ENCODE measurements at regions not wholly inside any gene's neighbourhood (a gene's known extent, or its start where the extent isn't known, plus 50 kb on each side); places are given as distances from the start of the nearest gene placed in this dataset.

GRCh38 chr4:188197566-188197965 lies 58.3 kb downstream of the TRIML1 start:
- DNase-seq, result no peak

DNA sequence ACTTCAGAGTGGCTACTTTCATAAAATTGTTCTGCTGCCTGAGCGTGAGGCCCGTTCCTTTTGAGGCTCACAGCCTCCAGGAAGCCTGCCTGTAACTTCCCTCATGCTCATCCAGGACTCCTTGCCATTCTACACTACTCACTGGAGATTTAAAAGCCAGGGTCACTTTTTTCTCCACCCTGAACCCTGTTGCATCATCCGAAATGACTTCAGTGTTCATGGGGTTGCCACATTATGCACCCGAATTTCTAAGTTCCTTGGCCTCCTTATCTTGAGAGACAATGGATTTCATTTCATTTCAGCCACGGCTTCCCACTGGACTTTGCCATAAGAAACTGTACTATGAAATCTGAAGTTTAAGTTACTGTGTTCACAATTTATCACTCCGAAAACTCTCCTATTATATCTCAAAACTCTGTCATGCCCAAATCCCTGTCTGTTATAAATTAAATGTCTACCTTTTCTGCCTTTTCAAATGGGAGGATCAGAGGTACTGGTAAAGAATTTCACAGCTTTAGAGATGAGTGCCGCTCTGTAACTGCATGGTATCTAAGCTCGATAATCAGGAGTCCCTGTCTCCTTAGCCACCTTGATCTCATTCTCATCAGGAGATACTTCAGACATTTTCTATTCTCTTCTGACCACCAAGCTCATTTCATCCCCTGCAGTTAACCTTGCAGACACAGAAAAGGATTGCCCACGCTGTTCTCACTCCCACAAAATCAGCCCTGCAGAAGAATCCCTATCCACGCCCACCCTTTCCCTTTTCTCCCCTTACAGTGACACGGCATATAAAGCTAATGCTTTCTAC lies 59.9 kb downstream of the TRIML1 start:
- DNase-seq, result no peak

DNA sequence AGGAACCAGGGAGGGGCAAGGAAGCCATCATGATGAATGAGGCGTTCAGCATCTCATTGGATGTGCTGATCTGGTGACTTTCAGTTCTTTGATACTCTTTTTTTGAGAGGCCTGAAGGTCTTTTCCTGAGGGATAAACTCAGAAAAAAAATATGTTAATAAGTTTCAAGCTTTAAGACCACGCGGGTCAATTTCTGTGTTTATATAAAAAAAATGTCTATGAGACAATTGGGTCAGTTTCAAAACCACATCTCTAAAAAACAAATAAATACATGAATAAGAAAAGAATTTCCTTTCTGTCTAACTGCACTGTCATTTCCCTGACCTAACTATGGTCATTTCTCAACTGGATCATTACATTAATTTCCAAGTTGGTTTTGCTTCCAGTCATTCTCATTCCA lies 62.6 kb downstream of the TRIML1 start:
- no peak for DNase-seq

- DNase-seq, result no peak
These were observed 67.5 kb downstream of the TRIML1 start for GRCh38 chr4:188206783-188207182.

DNA sequence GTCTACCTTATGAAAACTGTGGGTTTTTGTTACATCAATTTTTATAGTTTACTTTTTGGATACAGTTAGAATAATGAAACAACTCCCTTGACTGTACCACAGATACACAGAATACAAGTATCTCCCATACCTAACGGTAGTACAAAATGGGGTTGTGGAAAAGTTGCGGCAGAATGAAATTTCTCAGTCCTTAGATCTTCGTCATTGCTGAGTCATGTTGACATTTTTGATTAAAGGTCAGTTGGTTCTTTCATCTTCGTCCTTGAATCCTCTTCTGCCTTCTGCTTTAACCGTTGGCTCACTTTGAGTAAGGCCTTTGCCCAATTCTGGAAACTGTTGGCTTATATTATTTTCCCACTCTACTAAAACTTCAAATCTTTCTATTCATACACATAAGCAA lies 75.6 kb downstream of the TRIML1 start:
- DNase-seq, result no peak

DNA sequence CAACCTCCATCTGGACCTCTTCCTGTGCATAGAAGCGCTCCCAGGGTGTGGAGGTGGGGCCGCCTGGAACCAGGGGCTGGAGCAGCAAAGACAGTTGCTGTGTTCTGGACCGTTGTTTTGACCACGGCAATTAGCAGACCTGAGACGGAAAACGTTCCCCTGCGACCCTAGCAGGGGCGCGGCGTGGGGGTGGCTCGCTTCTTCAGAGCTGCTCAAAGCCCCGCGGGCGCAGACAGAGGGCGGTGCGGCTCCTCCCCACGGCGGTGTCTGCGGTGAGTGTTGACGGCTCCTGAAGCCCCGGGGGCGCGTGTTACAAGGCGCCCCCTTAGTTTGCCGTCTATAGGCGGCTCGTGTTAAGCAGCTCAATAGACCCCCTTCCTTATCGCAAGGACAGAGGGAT lies 79.2 kb downstream of the TRIML1 start:
- DNase-seq, result no peak

GRCh38 chr4:188220006-188220405 lies 80.8 kb downstream of the TRIML1 start:
- no peak for DNase-seq

DNA sequence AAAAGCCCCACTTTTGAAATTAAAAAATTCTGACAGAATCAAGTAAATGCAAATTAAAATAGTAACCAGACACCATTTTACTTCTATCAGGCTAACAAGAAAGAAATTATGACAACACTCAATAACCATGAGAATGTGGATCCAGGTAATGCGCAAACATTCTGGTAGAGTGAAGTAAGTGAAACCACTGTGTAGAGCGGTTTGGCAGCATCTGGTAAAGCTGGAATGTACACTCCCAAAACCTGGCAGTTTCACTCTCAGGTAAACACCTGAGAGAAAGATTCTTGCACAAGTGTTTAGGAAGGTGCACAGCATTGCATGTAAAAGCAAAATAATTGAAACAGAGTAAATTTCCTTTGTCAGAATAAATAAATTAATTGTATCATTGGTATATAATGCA lies 81.8 kb downstream of the TRIML1 start:
- DNase-seq, result no peak

DNA sequence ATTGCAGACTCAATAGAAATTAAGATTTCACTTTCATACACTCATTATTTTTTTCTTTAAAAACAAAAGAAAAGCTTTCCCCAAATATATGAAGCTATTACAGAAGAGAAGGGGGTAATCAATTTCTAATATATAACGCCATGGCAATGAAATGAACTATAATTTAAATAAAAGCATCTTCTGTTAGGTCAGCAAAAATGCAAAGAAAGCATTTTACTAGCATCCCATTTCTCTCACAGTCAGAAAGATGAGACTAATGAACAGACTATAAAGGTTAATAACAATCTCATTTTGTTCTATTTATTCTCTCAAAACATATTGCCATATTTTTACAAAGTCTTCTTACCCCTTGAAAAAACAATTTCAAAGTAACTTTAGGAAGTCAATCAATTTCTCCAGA lies 89.0 kb downstream of the TRIML1 start:
- no peak for DNase-seq

DNA sequence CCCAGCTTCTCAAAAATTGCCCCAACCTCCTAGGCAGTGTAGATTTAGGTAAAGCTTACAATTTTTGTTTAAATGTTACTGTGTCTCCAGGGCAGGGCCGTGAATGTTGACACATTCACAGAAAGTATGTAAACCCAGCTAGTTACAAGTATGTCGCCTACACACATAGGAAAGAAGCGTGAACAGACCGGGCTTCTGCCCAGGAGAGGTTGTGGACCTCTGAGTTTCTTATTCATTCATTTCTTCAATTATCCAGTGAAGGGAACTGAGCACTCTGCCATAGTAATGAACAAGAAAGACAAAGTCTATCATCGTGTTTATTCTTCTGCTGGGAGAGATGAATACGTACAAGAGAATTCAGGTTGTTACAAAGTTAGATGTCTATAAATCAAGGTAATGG lies 93.2 kb downstream of the TRIML1 start:
- no peak for DNase-seq

DNA sequence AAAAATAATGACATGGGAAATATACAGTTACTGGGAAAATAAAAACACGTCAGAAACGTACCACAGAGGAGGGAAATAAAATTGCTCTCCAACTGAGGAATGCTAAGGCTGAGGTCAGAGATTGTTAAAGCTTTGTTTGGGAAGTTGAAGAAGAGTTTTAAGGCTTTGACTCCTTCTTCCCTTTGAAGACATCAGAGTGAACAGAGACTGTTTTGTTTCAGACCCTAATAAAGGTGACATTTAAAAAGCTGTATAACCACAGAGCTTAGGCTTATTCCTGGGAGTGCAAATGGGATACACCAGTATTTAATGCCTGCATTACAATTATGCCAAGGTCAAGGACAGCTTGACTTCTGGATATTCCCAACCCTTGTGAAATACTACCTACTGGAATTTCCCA lies 102.8 kb downstream of the TRIML1 start:
- no peak for DNase-seq

DNA sequence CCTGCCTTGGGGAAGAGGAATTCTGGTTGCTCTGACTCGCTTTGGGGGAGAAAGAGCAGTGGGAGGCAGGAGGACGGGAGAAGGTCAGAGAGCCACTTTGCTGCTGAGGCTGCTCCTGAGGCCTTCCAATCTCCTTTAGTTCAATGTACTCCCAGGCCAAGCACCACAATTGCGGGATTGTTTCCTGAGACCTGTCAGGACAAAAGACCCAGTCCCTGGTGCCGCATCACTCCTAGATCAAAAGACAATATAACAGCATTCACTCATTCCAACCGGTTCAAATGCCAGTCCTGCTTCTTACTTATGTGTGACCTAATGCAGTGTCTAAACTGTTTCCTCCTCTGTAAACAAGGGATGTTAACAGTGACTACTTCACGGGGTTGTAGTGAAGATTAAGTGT lies 106.4 kb downstream of the TRIML1 start:
- DNase-seq, result no peak

GRCh38 chr4:188246488-188246887 lies 107.2 kb downstream of the TRIML1 start:
- no peak for DNase-seq

DNA sequence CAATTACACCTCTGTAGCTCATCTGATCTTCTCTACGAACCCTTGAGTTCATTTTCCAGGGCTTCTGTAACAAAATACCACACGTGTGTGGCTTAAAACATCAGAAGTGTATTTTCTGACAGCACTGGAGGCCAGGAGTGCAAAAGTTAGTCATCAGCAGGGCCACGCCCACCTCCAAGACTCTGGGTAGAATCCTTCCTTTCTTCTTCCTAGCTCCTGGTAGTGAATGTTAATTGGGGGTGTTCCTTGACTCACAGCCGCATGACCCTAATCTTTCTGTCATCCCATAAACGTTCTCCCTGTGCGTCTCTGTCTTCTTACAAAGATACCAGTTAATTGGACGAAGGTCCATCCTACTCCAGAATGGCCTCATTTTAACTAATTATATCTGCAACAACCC lies 115.0 kb downstream of the TRIML1 start:
- no peak for DNase-seq

GRCh38 chr4:188262464-188262863 lies 123.2 kb downstream of the TRIML1 start:
- no peak for DNase-seq

GRCh38 chr4:188263321-188263720 lies 124.1 kb downstream of the TRIML1 start:
- no peak for DNase-seq

GRCh38 chr4:188266386-188266785 lies 127.1 kb downstream of the TRIML1 start:
- DNase-seq, result no peak

GRCh38 chr4:188268131-188268908 lies 129.1 kb downstream of the TRIML1 start:
- DNase-seq, result no peak

DNA sequence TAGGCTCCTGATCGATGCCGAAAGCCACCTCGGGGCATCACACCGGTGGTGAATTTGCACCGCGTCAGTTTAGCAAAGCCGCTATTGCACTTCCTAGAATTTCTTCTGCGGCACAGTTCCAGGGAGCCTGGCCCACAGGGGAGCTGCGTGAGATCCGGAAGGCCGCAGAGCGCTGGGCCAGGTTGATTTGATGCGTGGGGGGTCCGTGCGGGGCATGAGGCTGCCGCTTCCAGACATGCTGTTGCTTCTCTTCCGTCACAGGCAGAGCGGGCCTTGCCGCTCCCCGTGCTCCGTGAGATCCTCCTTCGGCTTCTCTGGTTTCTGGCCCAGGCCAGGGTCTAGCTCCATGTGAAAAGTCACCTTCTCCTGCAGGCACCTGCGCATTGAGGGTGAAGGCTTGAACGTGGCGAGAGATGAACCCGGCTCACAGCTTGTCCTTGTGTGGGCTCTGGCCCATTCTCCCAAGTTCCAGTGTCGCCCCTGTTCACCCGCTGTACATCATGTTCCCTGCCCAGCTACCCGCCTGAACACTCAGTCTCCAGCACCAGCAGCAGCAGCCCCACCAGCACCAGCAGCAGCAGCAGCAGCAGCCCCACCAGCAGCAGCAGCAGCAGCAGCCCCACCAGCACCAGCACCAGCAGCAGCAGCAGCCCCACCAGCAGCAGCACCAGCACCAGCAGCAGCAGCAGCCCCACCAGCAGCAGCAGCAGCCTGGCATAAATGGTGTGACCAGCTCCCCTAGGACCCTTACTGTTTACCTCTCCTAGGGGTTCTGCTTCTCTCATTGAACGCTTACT lies 131.2 kb downstream of the TRIML1 start:
- DNase-seq, result no peak

- no peak for DNase-seq
These were observed 136.4 kb downstream of the TRIML1 start for GRCh38 chr4:188275686-188276085.

GRCh38 chr4:188279184-188279583 lies 139.9 kb downstream of the TRIML1 start:
- DNase-seq, result no peak

DNA sequence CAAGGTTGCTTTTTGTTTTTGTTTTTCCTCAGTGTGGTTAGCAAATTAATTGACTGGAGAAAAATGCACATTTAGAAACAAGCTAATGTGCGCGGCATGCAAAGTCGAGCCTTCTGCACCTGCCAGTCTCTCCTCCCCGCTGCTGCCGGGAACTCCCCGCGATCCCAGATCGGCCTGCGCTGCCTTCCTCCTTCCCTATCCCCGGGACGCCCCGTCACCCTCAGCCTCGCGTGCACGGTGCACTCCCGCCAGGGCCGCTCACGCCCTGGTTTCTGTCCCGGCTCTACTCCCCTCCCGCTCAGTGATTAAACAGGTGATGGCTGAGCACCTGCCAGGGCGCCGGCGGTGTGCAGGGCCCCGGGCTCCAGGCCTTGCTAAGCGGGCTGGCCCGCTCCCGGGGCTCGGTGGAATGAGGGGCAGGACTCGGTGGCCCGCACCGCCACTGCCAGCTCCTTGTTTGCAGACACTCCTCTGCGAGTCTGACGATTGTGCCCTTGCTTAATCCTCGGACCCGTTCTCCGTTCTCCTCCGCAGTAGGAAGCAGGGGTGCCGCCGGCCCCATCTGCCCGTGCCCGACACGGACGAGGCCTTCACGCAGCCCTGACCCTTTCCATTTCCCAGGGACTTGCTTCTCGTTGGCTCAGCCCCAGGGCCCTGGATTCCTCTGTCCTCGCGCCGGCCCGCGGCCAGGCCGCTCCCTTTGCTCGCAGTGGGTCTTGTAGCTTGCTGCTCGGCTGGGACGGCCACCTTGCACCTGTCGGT lies 143.4 kb downstream of the TRIML1 start:
- no peak for DNase-seq

All from activated CD4-positive, CD25-positive, alpha-beta regulatory T cell treated with anti-CD3 and anti-CD28 coated beads, Interleukin-2, amount 50 U/mL, for 72 hours (primary cell).